Upper lobe of left lung (tissue), 4 donors: ENCODE measurements at regions not wholly inside any gene's neighbourhood (a gene's known extent, or its start where the extent isn't known, plus 50 kb on each side); places are given as distances from the start of the nearest gene placed in this dataset.

ENCODE experiments used
- POLR2A ChIP-seq, 4 donors: fragments of 450-650 bp; IDR thresholded peaks; one replicate each; pipeline ENCODE4 v1.5.1; 2016 to 2017; ENCODE audit warnings: antibody characterized with exemption in 4 of 4, mild to moderate bottlenecking in 2 of 4
- POLR2AphosphoS5 ChIP-seq, 2 donors: sonication (generic); formaldehyde crosslinking; IDR thresholded peaks; one replicate each; pipeline ENCODE4 v1.5.1; 2017; ENCODE audit warnings: antibody characterized with exemption in 2 of 2
- TF ChIP-seq, protein P1 (sequence below), 6 experiments: fragments of 450-650 bp in 4 of 6; fragments of 200-600 bp in 2 of 6; sonication (generic) in 2 of 6; IDR thresholded peaks; one replicate each; pipeline ENCODE4 v1.5.1; 2016 to 2019; ENCODE audit warnings: antibody characterized with exemption in 6 of 6

DNA sequence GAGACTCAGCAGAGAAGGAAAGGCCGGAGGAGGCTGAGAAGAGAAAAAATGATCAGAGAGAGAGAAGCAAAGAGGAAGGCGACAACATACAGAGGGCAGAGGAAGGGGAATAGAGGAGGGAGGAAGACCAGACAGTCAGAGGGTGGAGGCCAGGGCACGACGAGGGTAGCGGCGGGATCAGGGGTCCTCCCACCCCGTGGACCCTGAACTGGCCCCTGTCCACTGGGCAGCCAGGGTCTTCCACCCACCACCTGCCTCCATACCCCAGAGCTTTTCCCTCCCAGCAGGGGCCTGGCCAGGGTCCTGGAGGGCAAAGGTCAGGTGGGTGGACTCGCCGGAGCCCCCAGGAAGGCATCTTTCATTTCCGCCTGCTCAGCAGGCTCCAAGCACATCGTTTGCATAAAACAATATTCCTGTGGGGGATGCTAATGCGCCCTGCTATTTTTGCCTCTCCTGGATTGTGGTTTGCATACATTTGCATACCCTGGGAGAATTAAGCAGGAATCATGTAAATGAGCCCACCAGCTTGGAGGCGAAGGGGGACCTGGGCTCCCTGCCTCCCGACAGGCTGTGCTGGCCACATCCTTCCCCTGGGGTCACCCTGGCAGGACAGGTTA lies 394.1 kb downstream of the MN1 start:
- no peak for TF ChIP-seq POLR2AphosphoS5 (IDR thresholded peaks at IDR 0.05)
- TF ChIP-seq, protein P1, sequence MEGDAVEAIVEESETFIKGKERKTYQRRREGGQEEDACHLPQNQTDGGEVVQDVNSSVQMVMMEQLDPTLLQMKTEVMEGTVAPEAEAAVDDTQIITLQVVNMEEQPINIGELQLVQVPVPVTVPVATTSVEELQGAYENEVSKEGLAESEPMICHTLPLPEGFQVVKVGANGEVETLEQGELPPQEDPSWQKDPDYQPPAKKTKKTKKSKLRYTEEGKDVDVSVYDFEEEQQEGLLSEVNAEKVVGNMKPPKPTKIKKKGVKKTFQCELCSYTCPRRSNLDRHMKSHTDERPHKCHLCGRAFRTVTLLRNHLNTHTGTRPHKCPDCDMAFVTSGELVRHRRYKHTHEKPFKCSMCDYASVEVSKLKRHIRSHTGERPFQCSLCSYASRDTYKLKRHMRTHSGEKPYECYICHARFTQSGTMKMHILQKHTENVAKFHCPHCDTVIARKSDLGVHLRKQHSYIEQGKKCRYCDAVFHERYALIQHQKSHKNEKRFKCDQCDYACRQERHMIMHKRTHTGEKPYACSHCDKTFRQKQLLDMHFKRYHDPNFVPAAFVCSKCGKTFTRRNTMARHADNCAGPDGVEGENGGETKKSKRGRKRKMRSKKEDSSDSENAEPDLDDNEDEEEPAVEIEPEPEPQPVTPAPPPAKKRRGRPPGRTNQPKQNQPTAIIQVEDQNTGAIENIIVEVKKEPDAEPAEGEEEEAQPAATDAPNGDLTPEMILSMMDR (IDR thresholded peaks at IDR 0.05), result no peak
- no peak for TF ChIP-seq POLR2A (IDR thresholded peaks at IDR 0.05)
